Astrocyte (in vitro differentiated cells and primary cell): ENCODE measurements at regions not wholly inside any gene's neighbourhood (a gene's known extent, or its start where the extent isn't known, plus 50 kb on each side); places are given as distances from the start of the nearest gene placed in this dataset.

ENCODE experiments used
- CTCF ChIP-seq: IDR thresholded peaks from 2 replicates; pipeline ENCODE4 v1.5.1; 2011; ENCODE audit warnings: low read depth, mild to moderate bottlenecking, inconsistent platforms, low read length, moderate library complexity; ENCODE audit not compliant: insufficient read depth
- EZH2 ChIP-seq: IDR thresholded peaks from 2 replicates; pipeline ENCODE4 v1.6.1; 2012; ENCODE audit warnings: mild to moderate bottlenecking, low read length, inconsistent platforms; ENCODE audit not compliant: insufficient read depth

GRCh38 chrX:110944751-110945675 lies 149.4 kb upstream of the CHRDL1 start:
- TF ChIP-seq EZH2 = no peak
- TF ChIP-seq CTCF = no peak
